ENCODE measurements at regions not wholly inside any gene's neighbourhood (a gene's known extent, or its start where the extent isn't known, plus 50 kb on each side); places are given as distances from the start of the nearest gene placed in this dataset.

DNA sequence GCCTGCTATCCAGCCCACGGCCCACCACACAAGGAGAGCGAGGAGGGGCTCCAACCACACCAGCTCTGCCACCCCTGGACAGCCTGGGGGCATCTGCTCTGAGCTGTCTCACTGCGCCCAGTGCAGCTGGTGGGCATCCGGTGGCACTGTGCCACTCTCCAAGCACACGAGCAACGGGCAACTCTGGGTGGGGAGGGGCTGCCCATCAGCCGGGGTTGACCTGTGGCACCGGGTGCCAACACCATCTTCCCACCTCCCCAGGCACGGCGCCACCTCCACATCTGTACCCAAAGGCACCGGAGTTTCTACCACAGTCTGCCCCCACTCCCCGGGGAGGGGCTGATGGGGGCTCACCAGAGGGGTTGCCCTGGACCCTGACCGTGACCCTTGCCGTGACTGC lies 241.8 kb downstream of the RBFOX3 start:
- DNase-seq (ENCODE audit: low read depth), result no peak

- DNase-seq (ENCODE audit: low read depth), result no peak
Observed at GRCh38 chr17:79368521-79368920, 242.3 kb downstream of the RBFOX3 start.

DNA sequence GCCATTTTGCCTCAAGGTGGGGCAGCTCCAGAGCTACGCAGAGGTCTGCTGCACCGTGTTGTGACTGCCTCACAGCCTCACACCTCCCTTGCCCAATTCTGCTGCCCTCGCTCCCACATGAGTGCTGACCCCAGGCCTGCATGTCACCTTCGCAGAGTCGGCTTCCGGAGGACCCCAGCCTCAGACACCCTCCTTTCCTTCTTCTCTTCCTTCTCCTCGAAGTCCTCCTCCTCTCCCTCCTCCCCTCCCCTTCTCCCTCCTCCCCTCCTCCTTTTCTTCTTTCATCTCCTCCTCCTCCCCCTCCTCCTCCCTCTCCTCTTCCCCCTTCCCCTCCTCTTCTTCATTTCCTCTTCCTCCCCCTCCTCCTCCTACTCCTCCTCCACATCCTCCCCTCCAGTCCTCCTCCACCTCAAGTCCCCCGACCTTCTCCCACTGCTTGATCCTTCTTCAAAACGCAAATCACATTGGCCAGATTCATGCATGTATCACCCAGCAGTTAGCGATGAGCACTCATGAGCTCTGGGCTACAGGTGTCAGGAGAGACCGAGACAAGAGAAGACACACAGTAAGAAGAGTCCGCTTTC lies 243.8 kb downstream of the RBFOX3 start:
- no peak for DNase-seq (ENCODE audit: low read depth)

GRCh38 chr17:79365836-79366770 lies 244.7 kb downstream of the RBFOX3 start:
- DNase-seq (ENCODE audit: low read depth), result no peak

DNA sequence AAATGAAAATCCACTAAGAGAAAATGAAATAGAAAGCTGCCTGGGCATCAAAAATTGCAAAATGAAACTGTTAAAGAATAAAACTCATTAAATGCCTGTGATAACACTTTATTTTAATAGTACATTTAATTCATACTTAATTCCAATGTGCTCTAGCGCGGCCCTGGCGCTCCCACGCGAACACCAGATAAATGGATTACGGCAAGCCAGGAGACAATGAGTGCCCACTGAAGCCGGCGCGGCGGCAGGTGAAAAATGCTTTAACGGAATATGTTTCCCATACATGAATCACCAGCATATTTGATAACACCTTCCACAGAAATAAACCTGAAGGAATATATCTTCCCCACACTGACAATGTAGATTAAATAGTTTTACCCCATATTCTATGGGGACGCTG lies 245.5 kb downstream of the RBFOX3 start:
- DNase-seq (ENCODE audit: low read depth), result no peak

- DNase-seq (ENCODE audit: low read depth), result no peak
Observed at GRCh38 chr17:79364315-79365094, 246.3 kb downstream of the RBFOX3 start.

- no peak for DNase-seq (ENCODE audit: low read depth)
Observed at GRCh38 chr17:79363552-79364275, 247.1 kb downstream of the RBFOX3 start.

DNA sequence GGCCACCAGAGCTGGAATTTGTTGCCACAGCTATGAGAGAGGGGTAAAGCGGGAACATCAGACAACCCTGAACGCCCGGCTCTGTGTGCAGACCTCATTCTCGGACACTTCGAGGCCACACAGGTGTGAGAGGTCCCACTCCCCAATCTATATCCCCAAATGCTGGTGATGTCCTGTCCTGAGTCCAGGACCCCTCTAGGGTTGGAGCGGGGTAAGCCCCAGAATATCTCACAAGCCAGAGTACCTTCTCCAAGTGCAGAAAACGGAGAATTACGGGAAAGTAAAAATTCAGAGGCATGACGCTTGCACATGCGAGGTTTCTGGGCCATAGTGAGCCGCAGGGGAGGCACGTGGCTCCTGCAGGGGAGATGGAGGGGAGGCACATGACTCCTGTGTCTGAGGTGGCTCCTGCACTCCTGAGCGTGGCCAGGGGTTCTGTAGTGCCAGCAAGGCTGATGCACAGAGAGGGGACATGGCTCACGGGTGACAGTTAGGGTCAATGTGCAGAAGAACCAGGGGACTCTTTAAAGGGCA lies 248.0 kb downstream of the RBFOX3 start:
- DNase-seq (ENCODE audit: low read depth), result no peak

GRCh38 chr17:79361873-79362771 lies 248.7 kb downstream of the RBFOX3 start:
- no peak for DNase-seq (ENCODE audit: low read depth)

GRCh38 chr17:79361221-79361734 lies 249.6 kb downstream of the RBFOX3 start:
- no peak for DNase-seq (ENCODE audit: low read depth)

- no peak for DNase-seq (ENCODE audit: low read depth)
Observed at GRCh38 chr17:79360196-79360595, 250.7 kb downstream of the RBFOX3 start.

GRCh38 chr17:79356839-79357447 lies 253.9 kb downstream of the RBFOX3 start:
- DNase-seq (ENCODE audit: low read depth), result no peak

DNA sequence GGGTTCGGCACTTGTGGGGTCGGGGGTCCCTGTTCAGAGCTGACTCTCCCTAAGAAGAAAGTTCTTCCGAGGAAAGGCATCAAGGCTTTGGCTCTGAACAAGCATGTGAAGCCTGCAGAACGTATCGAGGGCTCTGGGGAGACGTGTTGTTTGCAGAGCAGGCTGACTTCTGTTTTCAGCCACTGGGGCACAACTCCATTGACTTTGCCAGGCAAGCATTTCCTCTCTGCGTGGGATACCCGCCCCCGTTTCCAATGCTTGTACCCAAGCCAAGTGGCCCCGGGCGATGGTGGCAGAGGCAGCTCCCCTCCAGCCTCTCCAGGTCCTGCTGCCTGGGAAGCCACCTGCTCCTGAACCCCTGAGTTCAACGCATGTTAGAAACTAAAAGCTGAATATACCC lies 255.7 kb downstream of the RBFOX3 start:
- no peak for DNase-seq (ENCODE audit: low read depth)

DNA sequence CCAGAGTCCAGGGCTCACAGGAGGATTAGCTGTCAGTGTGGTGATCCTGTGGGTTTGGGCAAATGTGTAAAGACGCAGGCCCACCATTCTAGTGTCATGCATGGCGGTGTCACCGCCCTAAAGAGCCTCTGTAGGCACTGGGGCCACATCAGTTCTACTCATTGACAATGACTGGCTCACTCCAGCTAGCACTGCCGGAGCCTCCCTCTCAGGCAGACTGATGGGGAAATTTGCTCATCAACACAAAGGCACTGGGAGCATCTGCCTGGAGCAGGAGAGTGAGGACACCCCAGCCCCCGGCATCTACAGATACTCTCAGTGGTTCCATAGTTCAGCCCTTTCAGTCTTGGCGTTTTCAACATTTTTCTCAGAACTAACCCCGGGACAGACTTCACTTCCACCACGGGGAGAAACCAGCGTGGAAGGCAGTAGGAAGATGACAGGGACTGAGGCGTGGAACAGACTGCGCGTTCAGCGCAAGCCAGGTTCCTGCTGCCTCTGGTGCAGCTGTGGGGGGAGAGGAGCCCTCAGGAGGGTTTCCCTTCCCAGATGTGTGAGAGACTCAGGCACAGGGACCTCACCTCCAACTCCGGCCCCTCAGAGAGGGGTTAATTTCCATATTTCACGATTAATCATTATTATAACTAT lies 256.6 kb downstream of the RBFOX3 start:
- no peak for DNase-seq (ENCODE audit: low read depth)

- no peak for DNase-seq (ENCODE audit: low read depth)
Observed at GRCh38 chr17:79353548-79353947, 257.3 kb downstream of the RBFOX3 start.

- no peak for DNase-seq (ENCODE audit: low read depth)
Observed at GRCh38 chr17:79353016-79353415, 257.8 kb downstream of the RBFOX3 start.

GRCh38 chr17:79350533-79350932 lies 260.3 kb downstream of the RBFOX3 start:
- no peak for DNase-seq (ENCODE audit: low read depth)

- DNase-seq (ENCODE audit: low read depth), result no peak
Observed at GRCh38 chr17:79349506-79350400, 261.1 kb downstream of the RBFOX3 start.

DNA sequence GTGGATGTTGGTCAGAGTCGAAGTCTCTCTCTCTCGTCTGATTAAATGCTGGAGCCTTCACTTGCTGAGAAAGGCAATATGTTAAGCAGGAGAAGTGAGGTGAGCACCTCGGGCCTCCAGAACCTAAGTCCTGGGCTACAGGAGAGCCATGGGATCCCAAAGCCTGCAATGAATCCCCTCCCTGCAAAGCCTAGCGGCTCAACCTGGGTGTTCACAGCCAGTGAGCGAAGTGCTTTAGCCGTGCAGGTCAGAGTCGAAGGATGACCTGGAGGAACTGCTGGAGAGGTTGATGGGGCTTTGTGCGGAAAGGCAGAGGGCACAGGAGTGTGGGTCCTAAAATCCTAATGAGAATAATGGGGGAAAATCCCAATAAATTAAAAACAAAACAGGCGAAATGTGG lies 267.8 kb downstream of the ENGASE start:
- DNase-seq (ENCODE audit: low read depth), result no peak
